GM12878 (cell line): ENCODE measurements at regions not wholly inside any gene's neighbourhood (a gene's known extent, or its start where the extent isn't known, plus 50 kb on each side); places are given as distances from the start of the nearest gene placed in this dataset.

Experiments used
- ATAC-seq: fragments of 200-7000 bp; cut with Tn5 transposase; 3 replicates; pipeline ENCODE4 v1.9.1; 2020; ENCODE audit warnings: mild to moderate bottlenecking, moderate library complexity
- BruUV-seq: library from RNA; stranded (reverse); fragments of 400-500 nt; replicated peaks from 2 replicates; lab custom pipeline; 2021; lab: Mats Ljungman, UMichigan
- CTCF ChIA-PET: fragments of 300-600 bp; sonication (Branson Sonifier 250); formaldehyde crosslinking; extraction: SDS; loops from one replicate; lab custom pipeline; 2021; ENCODE audit warnings: inconsistent platforms; lab: Yijun Ruan, JAX
- POLR2A ChIA-PET: fragments of 350-600 bp; formaldehyde crosslinking; extraction: SDS; loops from one replicate; lab custom pipeline; 2021; ENCODE audit warnings: inconsistent platforms; lab: Charles Lee
- RAD21 ChIA-PET: fragments of 300-600 bp; sonication (Branson Sonifier 250); formaldehyde crosslinking; loops from one replicate; lab custom pipeline; 2023; ENCODE audit warnings: antibody characterized with exemption; ENCODE audit not compliant: unreplicated experiment; lab: Charles Lee
- SMC1A ChIA-PET: fragments of 300-600 bp; sonication (Branson Sonifier 250); formaldehyde crosslinking; loops from one replicate; lab custom pipeline; 2023; ENCODE audit not compliant: unreplicated experiment, uncharacterized antibody; lab: Charles Lee
- DNase-seq: peaks from one replicate; pipeline ENCODE4 v3.0.0-alpha.2; 2011; ENCODE audit warnings: low read depth, low spot score
- FAIRE-seq: peaks from 3 replicates; lab custom pipeline; 2011; peaks lifted over from hg19 to GRCh38; lab: Jason Lieb, UNC
- H2AFZ ChIP-seq: 2 replicates; pipeline ENCODE4 v1.6.0; 2011; ENCODE audit warnings: low read depth, low read length, control low read depth; ENCODE audit not compliant: control insufficient read depth
- H3K27ac ChIP-seq: 2 replicates; pipeline ENCODE4 v1.5.1; 2011; ENCODE audit warnings: control low read depth; ENCODE audit not compliant: control insufficient read depth, insufficient read depth
- H3K27me3 ChIP-seq, 2 experiments: replicated peaks in 1 of 2; 2 replicates each; pipeline versions ENCODE4 v1.6.0 to v1.6.1; 2011; ENCODE audit warnings: low read length in 1 of 2; ENCODE audit not compliant: control insufficient read depth in 2 of 2, insufficient read depth in 2 of 2
- H3K36me3 ChIP-seq, 2 experiments: 2 replicates each; pipeline ENCODE4 v1.5.1; 2011; ENCODE audit warnings: low read length in 1 of 2; ENCODE audit not compliant: control insufficient read depth in 2 of 2, insufficient read depth in 2 of 2
- H3K4me1 ChIP-seq: 2 replicates; pipeline ENCODE4 v1.6.1; 2011; ENCODE audit warnings: mild to moderate bottlenecking, low read length, moderate library complexity, mixed read lengths; ENCODE audit not compliant: control insufficient read depth, insufficient read depth
- H3K4me2 ChIP-seq: 2 replicates; pipeline ENCODE4 v1.6.0; 2011; ENCODE audit warnings: control low read depth; ENCODE audit not compliant: control insufficient read depth, insufficient read depth
- H3K4me3 ChIP-seq: fragments of 200-600 bp; sonication (generic); 2 replicates; pipeline ENCODE4 v1.5.1; 2016
- H3K79me2 ChIP-seq: 2 replicates; pipeline ENCODE4 v1.6.0; 2011; ENCODE audit warnings: low read length; ENCODE audit not compliant: control insufficient read depth, insufficient read depth
- H3K9ac ChIP-seq: 2 replicates; pipeline ENCODE4 v1.8.0; 2011; ENCODE audit warnings: low read length, control low read depth, mixed read lengths; ENCODE audit not compliant: control insufficient read depth, insufficient read depth
- H3K9me3 ChIP-seq: replicated peaks from 3 replicates; pipeline ENCODE4 v1.5.1; 2011; ENCODE audit warnings: mild to moderate bottlenecking, low read length; ENCODE audit not compliant: control insufficient read depth, insufficient read depth
- H4K20me1 ChIP-seq: 2 replicates; pipeline ENCODE4 v1.6.0; 2011; ENCODE audit not compliant: control insufficient read depth, insufficient read depth
- ASH2L ChIP-seq: fragments of 300-600, 200-600 bp; sonication (generic); IDR thresholded peaks from 2 replicates; pipeline ENCODE4 v1.6.1; 2017; ENCODE audit warnings: low read depth, mild to moderate bottlenecking, borderline replicate concordance
- DPF2 ChIP-seq: fragments of 450-650 bp; IDR thresholded peaks from 2 replicates; pipeline ENCODE4 v1.6.1; 2017; ENCODE audit warnings: mild to moderate bottlenecking
- HDAC6 ChIP-seq: fragments of 200-600 bp; sonication (generic); IDR thresholded peaks from one replicate; pipeline ENCODE4 v1.8.0; 2017; ENCODE audit warnings: antibody characterized with exemption; ENCODE audit not compliant: unreplicated experiment
- MAX ChIP-seq: IDR thresholded peaks from 2 replicates; pipeline ENCODE4 v1.6.1; 2012; ENCODE audit warnings: low read depth, low read length, improper control_type of control experiment
- SREBF1 ChIP-seq: IDR thresholded peaks from 2 replicates; pipeline ENCODE4 v1.6.1; 2012; ENCODE audit warnings: mild to moderate bottlenecking, low read length
- WGBS: methylation state at CpG from one replicate; pipeline ENCODE4 v1.1.6; 2016; ENCODE audit warnings: low lambda C conversion rate; ENCODE audit not compliant: insufficient replicate concordance, insufficient coverage; ENCODE audit errors: missing lambda C conversion rate; 5-methylcytosine and 5-hydroxymethylcytosine counted together
- in situ Hi-C: fragments of 300-500 bp; cut with MboI; formaldehyde crosslinking; loops from 9 replicates; pipeline ENCODE4 v1.14.3; 2018; ENCODE audit warnings: mixed read lengths
- intact Hi-C: fragments of 100-400 bp; cut with micrococcal nuclease; formaldehyde crosslinking; loops from one replicate; pipeline ENCODE4 v1.14.2; 2022; ENCODE audit not compliant: unreplicated experiment

DNA sequence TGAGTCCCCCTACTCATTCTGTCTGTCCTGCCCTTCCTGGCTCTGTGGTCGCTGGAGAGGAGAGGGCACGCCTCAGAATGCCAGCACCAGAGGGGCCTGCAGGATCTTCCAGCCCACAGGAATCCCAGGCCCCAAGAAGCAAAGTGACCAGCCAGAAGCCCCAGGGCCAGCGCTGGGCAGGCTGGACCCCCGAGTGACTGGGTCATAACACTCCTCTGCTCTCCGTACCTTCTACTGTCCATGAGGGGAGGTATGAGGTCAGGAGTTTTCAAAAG is 102.6 kb upstream of the GPR26 start:
- Histone ChIP-seq H3K27ac (no peak overlapping the region), H3K9me3 (no peaks in the 10 kb centered on the region)
- no peak for ATAC-seq
- in situ Hi-C loops, result no loop called here
- 79% methylated on average over 5 of the region's 5 CpGs for WGBS
- ChIA-PET RAD21 (interaction anchor here (1.4 kb wide), 1 partner anchor 520 kb away, joined by 5 read pairs; no protein-coding TSS in a partner anchor), SMC1A (no interaction called here)
- no TSS peak for BruUV-seq
- TF ChIP-seq MAX (no peak), ASH2L (no peak), HDAC6 (no peak), DPF2 (no peak)
- TF ChIP-seq, all 136 proteins: peak for 0
- H3K79me2 ChIP-seq, result no peaks in the 10 kb centered on the region
- intact Hi-C loops, result no loop called here
- no peaks in the 10 kb centered on the region for H3K36me3 ChIP-seq
- no peaks in the 10 kb centered on the region for H4K20me1 ChIP-seq
- H2AFZ ChIP-seq, result no peak overlapping the region
- peaks cover 8% of the 10 kb centered on the region for H3K4me1 ChIP-seq
- no peak overlapping the region for H3K4me2 ChIP-seq
- no peaks in the 10 kb centered on the region; a peak in 2 of 4 replicates for H3K27me3 ChIP-seq
- ChIA-PET CTCF (interaction anchor here (0.8 to 2.0 kb wide), 4 partner anchors 10 to 520 kb away, joined by 3 to 4 read pairs (median 4); no protein-coding TSS in a partner anchor), POLR2A (no interaction called here)
- H3K9ac ChIP-seq, result no peak overlapping the region
- FAIRE-seq (no peak), DNase-seq (no peak)
- no peak overlapping the region for H3K4me3 ChIP-seq

GRCh38 chr10:123563994-123564393 is 102.2 kb upstream of the GPR26 start:
- Histone ChIP-seq H3K79me2 (no peaks in the 10 kb centered on the region), H3K27me3 (no peaks in the 10 kb centered on the region; a peak in 2 of 4 replicates), H3K4me3 (no peak overlapping the region), H3K9me3 (no peaks in the 10 kb centered on the region), H4K20me1 (no peaks in the 10 kb centered on the region), H3K36me3 (no peaks in the 10 kb centered on the region), H3K9ac (no peak overlapping the region), H3K27ac (no peak overlapping the region), H2AFZ (no peak overlapping the region)
- intact Hi-C loops, result no loop called here
- DNase-seq, result no peak
- ChIA-PET CTCF (no interaction called here), POLR2A (no interaction called here)
- no peak for FAIRE-seq
- WGBS, result 53% methylated on average over 5 of the region's 5 CpGs
- TF ChIP-seq SREBF1, result no peak
- TF ChIP-seq, all 136 proteins: peak for 0
- ATAC-seq, result no peak
- ChIA-PET SMC1A (no interaction called here), RAD21 (no interaction called here)
- in situ Hi-C loops, result no loop called here
- no TSS peak for BruUV-seq
- H3K4me1 ChIP-seq, result peaks cover 4% of the 10 kb centered on the region
- H3K4me2 ChIP-seq, result no peak overlapping the region
